Stimulated activated CD8-positive, alpha-beta memory T cell treated with anti-CD3 and anti-CD28 coated beads, Interleukin-12 subunit alpha, Interleukin-12 subunit beta, amount 100 ng/mL, for 24 hours (primary cell): ENCODE measurements at regions not wholly inside any gene's neighbourhood (a gene's known extent, or its start where the extent isn't known, plus 50 kb on each side); places are given as distances from the start of the nearest gene placed in this dataset.
"Not testable (repeated sequence)": the region's sequence is repeated elsewhere in the genome, so short reads cannot be mapped to it uniquely, and the experiment has no call there.

Experiments used
- DNase-seq: peaks from one replicate; pipeline ENCODE4 v3.0.0-alpha.2; 2020; ENCODE audit errors: extremely low read depth

- no peak for DNase-seq
These were observed 85.1 kb downstream of the GNL3L start for GRCh38 chrX:54615109-54615508.

GRCh38 chrX:54633641-54634040 is 103.6 kb downstream of the GNL3L start:
- DNase-seq, result no peak

GRCh38 chrX:54639018-54639345 is 109.0 kb downstream of the GNL3L start:
- DNase-seq, result no peak

- DNase-seq, result peak; percentile 84
These were observed 109.5 kb downstream of the GNL3L start for GRCh38 chrX:54639346-54640102.

GRCh38 chrX:54640103-54640690 is 110.2 kb downstream of the GNL3L start:
- DNase-seq, result no peak

- no peak for DNase-seq
These were observed 110.7 kb downstream of the GNL3L start for GRCh38 chrX:54640736-54641135.

GRCh38 chrX:54641530-54641929 is 111.5 kb downstream of the GNL3L start:
- DNase-seq, result no peak

- not testable (repeated sequence) for DNase-seq
These were observed 117.6 kb downstream of the GNL3L start for GRCh38 chrX:54647607-54648006.

- DNase-seq, result no peak
These were observed 129.5 kb downstream of the GNL3L start for GRCh38 chrX:54659547-54659946.

- DNase-seq, result no peak
These were observed 122.3 kb downstream of the ITIH6 start for GRCh38 chrX:54675762-54676161.

GRCh38 chrX:54695231-54695630 is 102.8 kb downstream of the ITIH6 start:
- DNase-seq, result no peak

GRCh38 chrX:54695816-54696487 is 102.1 kb downstream of the ITIH6 start:
- DNase-seq, result no peak
